HEK293 (cell line): ENCODE measurements at regions not wholly inside any gene's neighbourhood (a gene's known extent, or its start where the extent isn't known, plus 50 kb on each side); places are given as distances from the start of the nearest gene placed in this dataset.
"Not testable (repeated sequence)": the region's sequence is repeated elsewhere in the genome, so short reads cannot be mapped to it uniquely, and the experiment has no call there.

Source experiments
- CTCF ChIA-PET: fragments of 350-600 bp; formaldehyde crosslinking; extraction: SDS; loops from one replicate; lab custom pipeline; 2021; ENCODE audit warnings: antibody characterized with exemption; lab: Yijun Ruan, JAX
- POLR2A ChIA-PET: fragments of 300-600 bp; formaldehyde crosslinking; extraction: SDS; loops from one replicate; lab custom pipeline; 2020; ENCODE audit warnings: antibody characterized with exemption, inconsistent platforms; lab: Yijun Ruan, JAX
- H3K27ac ChIP-seq: fragments of 200-500 bp; sonication (Bioruptor generic); 2 replicates; pipeline ENCODE4 v1.5.1; 2014; ENCODE audit warnings: low read depth, low read length, control low read depth, inconsistent platforms; ENCODE audit errors: extremely low read depth
- H3K36me3 ChIP-seq, 2 experiments: fragments of 200-500 bp in 1 of 2; sonication (Bioruptor generic) in 1 of 2; 1 replicate in 1 of 2; 2 replicates in 1 of 2; pipeline ENCODE4 v1.5.1; 2014 to 2017; ENCODE audit warnings: inconsistent platforms in 2 of 2, low read length in 2 of 2; ENCODE audit not compliant: control insufficient read depth in 2 of 2, insufficient read depth in 1 of 2
- H3K4me1 ChIP-seq: fragments of 200-500 bp; sonication (Bioruptor generic); 2 replicates; pipeline ENCODE4 v1.5.1; 2014; ENCODE audit warnings: mild to moderate bottlenecking, low read length, inconsistent platforms; ENCODE audit not compliant: control insufficient read depth, insufficient read depth
- H3K4me3 ChIP-seq: 2 replicates; pipeline ENCODE4 v1.5.1; 2011; ENCODE audit warnings: low read depth, mild to moderate bottlenecking, control low read depth, low read length, moderate library complexity
- H3K9me3 ChIP-seq: fragments of 200-500 bp; sonication (Bioruptor generic); 2 replicates; pipeline ENCODE4 v1.5.1; 2014; ENCODE audit warnings: low read depth, low read length, inconsistent platforms; ENCODE audit not compliant: control insufficient read depth, insufficient read depth
- IKZF3 ChIP-seq: fragments of 450-650 bp; IDR thresholded peaks from 2 replicates; pipeline ENCODE4 v1.5.0; 2018; ENCODE audit warnings: missing biosample characterization, mild to moderate bottlenecking, missing genetic modification characterization, moderate library complexity
- MZF1 ChIP-seq: fragments of 450-650 bp; formaldehyde crosslinking; IDR thresholded peaks from 2 replicates; pipeline ENCODE4 v1.5.1; 2017; ENCODE audit warnings: missing biosample characterization, missing genetic modification characterization, borderline replicate concordance
- OSR2 ChIP-seq: fragments of 450-650 bp; formaldehyde crosslinking; IDR thresholded peaks from 2 replicates; pipeline ENCODE4 v1.5.1; 2016; ENCODE audit warnings: missing biosample characterization, missing genetic modification characterization
- SCRT2 ChIP-seq: fragments of 450-650 bp; formaldehyde crosslinking; IDR thresholded peaks from 2 replicates; pipeline ENCODE4 v1.5.1; 2016; ENCODE audit warnings: missing biosample characterization, missing genetic modification characterization
- TRIM28 ChIP-seq: IDR thresholded peaks from 2 replicates; pipeline ENCODE4 v1.6.1; 2011; ENCODE audit warnings: low read length, control low read depth, borderline replicate concordance
- WT1 ChIP-seq: fragments of 450-650 bp; formaldehyde crosslinking; IDR thresholded peaks from 2 replicates; pipeline ENCODE4 v1.5.1; 2016; ENCODE audit warnings: missing biosample characterization, missing genetic modification characterization
- ZFP41 ChIP-seq: fragments of 450-650 bp; formaldehyde crosslinking; IDR thresholded peaks from 2 replicates; pipeline ENCODE4 v1.5.1; 2016; ENCODE audit warnings: missing biosample characterization, missing genetic modification characterization, borderline replicate concordance
- ZIC2 ChIP-seq: fragments of 450-650 bp; formaldehyde crosslinking; IDR thresholded peaks from 2 replicates; pipeline ENCODE4 v1.5.1; 2016; ENCODE audit warnings: missing biosample characterization, missing genetic modification characterization
- ZNF121 ChIP-seq: fragments of 450-650 bp; formaldehyde crosslinking; IDR thresholded peaks from 2 replicates; pipeline ENCODE4 v1.5.1; 2016; ENCODE audit warnings: missing biosample characterization, missing genetic modification characterization
- ZNF140 ChIP-seq: fragments of 450-650 bp; formaldehyde crosslinking; IDR thresholded peaks from 2 replicates; pipeline ENCODE4 v1.5.1; 2016; ENCODE audit warnings: missing biosample characterization, missing genetic modification characterization
- ZNF174 ChIP-seq: fragments of 450-650 bp; formaldehyde crosslinking; IDR thresholded peaks from 2 replicates; pipeline ENCODE4 v1.5.0; 2017; ENCODE audit warnings: missing biosample characterization, mild to moderate bottlenecking, missing genetic modification characterization
- ZNF211 ChIP-seq: fragments of 450-650 bp; formaldehyde crosslinking; IDR thresholded peaks from 2 replicates; pipeline ENCODE4 v1.5.1; 2016; ENCODE audit warnings: low read depth, missing biosample characterization, missing genetic modification characterization
- ZNF221 ChIP-seq: fragments of 450-650 bp; formaldehyde crosslinking; IDR thresholded peaks from 2 replicates; pipeline ENCODE4 v1.5.1; 2017; ENCODE audit warnings: missing biosample characterization, missing genetic modification characterization, borderline replicate concordance
- ZNF48 ChIP-seq: fragments of 450-650 bp; formaldehyde crosslinking; IDR thresholded peaks from 2 replicates; pipeline ENCODE4 v1.5.1; 2016; ENCODE audit warnings: missing biosample characterization, missing genetic modification characterization
- ZNF560 ChIP-seq: fragments of 450-650 bp; formaldehyde crosslinking; IDR thresholded peaks from 2 replicates; pipeline ENCODE4 v1.5.1; 2017; ENCODE audit warnings: missing biosample characterization, missing genetic modification characterization, borderline replicate concordance
- ZNF624 ChIP-seq: fragments of 450-650 bp; formaldehyde crosslinking; IDR thresholded peaks from 2 replicates; pipeline ENCODE4 v1.5.1; 2017; ENCODE audit warnings: missing biosample characterization, missing genetic modification characterization
- ZNF660 ChIP-seq: fragments of 450-650 bp; IDR thresholded peaks from 2 replicates; pipeline ENCODE4 v1.5.1; 2018; ENCODE audit warnings: missing biosample characterization, mild to moderate bottlenecking, missing genetic modification characterization
- ZNF747 ChIP-seq: fragments of 450-650 bp; formaldehyde crosslinking; IDR thresholded peaks from 2 replicates; pipeline ENCODE4 v1.5.1; 2016; ENCODE audit warnings: missing biosample characterization, missing genetic modification characterization
- ZNF768 ChIP-seq: fragments of 450-650 bp; formaldehyde crosslinking; IDR thresholded peaks from 2 replicates; pipeline ENCODE4 v1.5.1; 2018; ENCODE audit warnings: missing biosample characterization, mild to moderate bottlenecking, missing genetic modification characterization
- ZNF830 ChIP-seq: fragments of 450-650 bp; IDR thresholded peaks from 2 replicates; pipeline ENCODE4 v1.5.0; 2018; ENCODE audit warnings: missing biosample characterization, missing genetic modification characterization, low read depth, mild to moderate bottlenecking, moderate library complexity
- ZNF843 ChIP-seq: fragments of 450-650 bp; formaldehyde crosslinking; IDR thresholded peaks from 2 replicates; pipeline ENCODE4 v1.5.1; 2016; ENCODE audit warnings: missing biosample characterization, missing genetic modification characterization
- TF ChIP-seq, protein P1 (sequence below): fragments of 450-650 bp; formaldehyde crosslinking; IDR thresholded peaks from 2 replicates; pipeline ENCODE4 v1.5.1; 2017; ENCODE audit warnings: missing biosample characterization, mild to moderate bottlenecking, missing genetic modification characterization, moderate library complexity
- TF ChIP-seq, protein P2 (sequence below): fragments of 450-650 bp; formaldehyde crosslinking; IDR thresholded peaks from 2 replicates; pipeline ENCODE4 v1.5.1; 2016; ENCODE audit warnings: missing biosample characterization, missing genetic modification characterization
- TF ChIP-seq, protein P3 (sequence below): fragments of 450-650 bp; formaldehyde crosslinking; IDR thresholded peaks from 2 replicates; pipeline ENCODE4 v1.5.1; 2016; ENCODE audit warnings: missing biosample characterization, missing genetic modification characterization
- TF ChIP-seq, protein P4 (sequence below): fragments of 450-650 bp; formaldehyde crosslinking; IDR thresholded peaks from 2 replicates; pipeline ENCODE4 v1.5.1; 2016; ENCODE audit warnings: missing biosample characterization, missing genetic modification characterization
- TF ChIP-seq, protein P5 (sequence below): fragments of 450-650 bp; formaldehyde crosslinking; IDR thresholded peaks from 2 replicates; pipeline ENCODE4; 2016; ENCODE audit warnings: missing biosample characterization, missing genetic modification characterization

DNA sequence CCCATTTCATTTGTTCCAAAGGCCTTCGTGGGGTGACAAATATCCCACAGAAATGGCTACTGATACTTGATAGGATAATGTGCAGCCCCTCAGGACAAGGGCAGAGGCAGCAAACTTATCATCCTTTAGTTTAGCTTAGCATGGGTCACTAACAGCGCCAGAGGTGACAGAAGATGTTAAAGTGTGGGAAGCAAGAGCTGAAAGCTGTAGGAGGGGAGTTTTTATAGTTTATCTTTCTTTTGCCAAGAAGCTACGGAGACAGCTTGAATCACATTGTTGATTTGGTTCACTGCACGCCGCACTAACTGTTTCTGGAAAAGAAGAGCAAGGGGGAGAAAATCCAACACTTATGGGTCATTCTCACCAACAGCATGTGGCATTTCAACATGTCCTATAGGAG, 773.9 kb upstream of the MMS22L start (continued):
- TF ChIP-seq, protein P1, sequence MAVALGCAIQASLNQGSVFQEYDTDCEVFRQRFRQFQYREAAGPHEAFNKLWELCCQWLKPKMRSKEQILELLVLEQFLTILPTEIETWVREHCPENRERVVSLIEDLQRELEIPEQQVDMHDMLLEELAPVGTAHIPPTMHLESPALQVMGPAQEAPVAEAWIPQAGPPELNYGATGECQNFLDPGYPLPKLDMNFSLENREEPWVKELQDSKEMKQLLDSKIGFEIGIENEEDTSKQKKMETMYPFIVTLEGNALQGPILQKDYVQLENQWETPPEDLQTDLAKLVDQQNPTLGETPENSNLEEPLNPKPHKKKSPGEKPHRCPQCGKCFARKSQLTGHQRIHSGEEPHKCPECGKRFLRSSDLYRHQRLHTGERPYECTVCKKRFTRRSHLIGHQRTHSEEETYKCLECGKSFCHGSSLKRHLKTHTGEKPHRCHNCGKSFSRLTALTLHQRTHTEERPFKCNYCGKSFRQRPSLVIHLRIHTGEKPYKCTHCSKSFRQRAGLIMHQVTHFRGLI (tag by site-specific recombination): no peak
- TF ChIP-seq, protein P2, sequence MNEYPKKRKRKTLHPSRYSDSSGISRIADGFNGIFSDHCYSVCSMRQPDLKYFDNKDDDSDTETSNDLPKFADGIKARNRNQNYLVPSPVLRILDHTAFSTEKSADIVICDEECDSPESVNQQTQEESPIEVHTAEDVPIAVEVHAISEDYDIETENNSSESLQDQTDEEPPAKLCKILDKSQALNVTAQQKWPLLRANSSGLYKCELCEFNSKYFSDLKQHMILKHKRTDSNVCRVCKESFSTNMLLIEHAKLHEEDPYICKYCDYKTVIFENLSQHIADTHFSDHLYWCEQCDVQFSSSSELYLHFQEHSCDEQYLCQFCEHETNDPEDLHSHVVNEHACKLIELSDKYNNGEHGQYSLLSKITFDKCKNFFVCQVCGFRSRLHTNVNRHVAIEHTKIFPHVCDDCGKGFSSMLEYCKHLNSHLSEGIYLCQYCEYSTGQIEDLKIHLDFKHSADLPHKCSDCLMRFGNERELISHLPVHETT (tag by site-specific recombination): no peak
- TF ChIP-seq IKZF3 (tag by site-specific recombination): no peak

DNA sequence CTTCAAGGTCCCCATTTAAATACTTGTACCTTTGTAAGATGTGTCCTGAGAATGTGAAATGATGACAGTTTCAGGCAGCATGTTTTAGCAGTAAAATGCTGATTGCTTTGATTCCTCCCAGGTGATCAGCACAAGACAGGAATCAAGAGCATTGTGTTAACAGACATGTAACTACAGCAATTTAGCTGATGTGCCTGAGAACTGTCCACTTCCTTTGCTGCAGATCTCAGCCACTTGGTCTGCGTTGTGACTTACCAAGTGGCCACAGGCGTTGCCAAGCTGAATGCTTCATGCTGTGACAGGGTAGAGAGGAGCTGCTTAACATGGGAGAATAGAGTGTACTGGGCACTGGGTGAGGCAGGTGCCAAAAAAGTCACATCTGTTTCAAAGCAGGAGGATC, 767.0 kb upstream of the POU3F2 start:
- no peak overlapping the region for H3K4me3 ChIP-seq
- CTCF ChIA-PET: interaction anchor here (0.6 kb wide), 2 partner anchors 114 to 784 kb away, joined by 3 read pairs; no protein-coding TSS in a partner anchor
- no peaks in the 10 kb centered on the region for H3K9me3 ChIP-seq
- no peaks in the 10 kb centered on the region for H3K36me3 ChIP-seq
- TF ChIP-seq ZNF830 (tag by site-specific recombination) (no peak), ZNF121 (no peak), WT1 (tag by site-specific recombination) (no peak), ZNF660 (tag by site-specific recombination) (no peak), ZNF211 (tag by site-specific recombination) (no peak), TRIM28 (no peak), ZNF48 (no peak), ZFP41 (tag by site-specific recombination) (no peak), ZNF624 (tag by site-specific recombination) (no peak), ZNF140 (tag by site-specific recombination) (no peak), IKZF3 (tag by site-specific recombination) (no peak), ZNF768 (no peak), ZNF221 (tag by site-specific recombination) (no peak), ZNF560 (no peak)
- TF ChIP-seq, protein P3, sequence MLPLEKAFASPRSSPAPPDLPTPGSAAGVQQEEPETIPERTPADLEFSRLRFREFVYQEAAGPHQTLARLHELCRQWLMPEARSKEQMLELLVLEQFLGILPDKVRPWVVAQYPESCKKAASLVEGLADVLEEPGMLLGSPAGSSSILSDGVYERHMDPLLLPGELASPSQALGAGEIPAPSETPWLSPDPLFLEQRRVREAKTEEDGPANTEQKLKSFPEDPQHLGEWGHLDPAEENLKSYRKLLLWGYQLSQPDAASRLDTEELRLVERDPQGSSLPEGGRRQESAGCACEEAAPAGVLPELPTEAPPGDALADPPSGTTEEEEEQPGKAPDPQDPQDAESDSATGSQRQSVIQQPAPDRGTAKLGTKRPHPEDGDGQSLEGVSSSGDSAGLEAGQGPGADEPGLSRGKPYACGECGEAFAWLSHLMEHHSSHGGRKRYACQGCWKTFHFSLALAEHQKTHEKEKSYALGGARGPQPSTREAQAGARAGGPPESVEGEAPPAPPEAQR (tag by site-specific recombination): no peak
- TF ChIP-seq, all 188 proteins: peak for 0
- Histone ChIP-seq H3K27ac (no peak overlapping the region), H3K4me1 (no peaks in the 10 kb centered on the region)
- POLR2A ChIA-PET: no interaction called here

DNA sequence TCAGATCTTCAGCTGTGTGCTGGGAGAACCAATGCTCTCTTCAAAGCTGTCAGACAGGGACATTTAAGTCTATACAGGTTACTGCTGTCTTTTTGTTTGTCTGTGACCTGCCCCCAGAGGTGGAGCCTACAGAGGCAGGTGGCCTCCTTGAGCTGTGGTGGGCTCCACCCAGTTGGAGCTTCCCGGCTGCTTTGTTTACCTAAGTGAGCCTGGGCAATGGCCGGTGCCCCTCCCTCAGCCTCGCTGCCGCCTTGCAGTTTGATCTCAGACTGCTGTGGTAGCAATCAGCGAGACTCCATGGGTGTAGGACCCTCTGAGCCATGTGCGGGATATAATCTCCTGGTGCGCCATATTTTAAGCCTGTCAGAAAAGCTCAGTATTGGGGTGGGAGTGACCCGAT, 745.8 kb upstream of the POU3F2 start:
- POLR2A ChIA-PET, H3K4me1 ChIP-seq, H3K9me3 ChIP-seq, CTCF ChIA-PET, H3K27ac ChIP-seq, H3K36me3 ChIP-seq, H3K4me3 ChIP-seq: not testable (repeated sequence)

DNA sequence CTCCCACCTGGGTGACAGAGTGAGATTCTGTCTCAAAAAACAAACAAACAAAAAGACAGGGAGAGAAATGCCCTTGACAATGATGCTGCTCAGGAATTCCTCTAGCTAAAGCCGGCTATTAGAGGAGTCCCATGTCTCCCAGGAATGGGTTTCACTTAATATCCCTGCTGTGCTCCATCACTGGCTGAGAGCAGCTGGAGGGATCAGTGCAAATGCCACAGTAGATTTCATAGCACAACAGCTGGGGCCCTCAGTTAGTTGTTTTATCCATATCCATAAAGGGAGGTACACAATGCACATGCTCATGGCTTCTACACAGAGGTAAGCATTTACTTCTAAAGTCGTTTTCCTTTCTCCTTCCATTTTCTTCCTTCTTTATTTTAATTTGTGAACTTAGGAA, 742.0 kb upstream of the POU3F2 start:
- ChIA-PET POLR2A (no interaction called here), CTCF (no interaction called here)
- Histone ChIP-seq H3K36me3 (no peaks in the 10 kb centered on the region), H3K9me3 (no peaks in the 10 kb centered on the region), H3K4me1 (no peaks in the 10 kb centered on the region), H3K27ac (no peak overlapping the region), H3K4me3 (no peak overlapping the region)
- no peak for TF ChIP-seq ZNF747
- TF ChIP-seq ZNF843 (tag by site-specific recombination): no peak
- no peak for TF ChIP-seq OSR2 (tag by site-specific recombination)
- no peak for TF ChIP-seq WT1 (tag by site-specific recombination)
- TF ChIP-seq, protein P4, sequence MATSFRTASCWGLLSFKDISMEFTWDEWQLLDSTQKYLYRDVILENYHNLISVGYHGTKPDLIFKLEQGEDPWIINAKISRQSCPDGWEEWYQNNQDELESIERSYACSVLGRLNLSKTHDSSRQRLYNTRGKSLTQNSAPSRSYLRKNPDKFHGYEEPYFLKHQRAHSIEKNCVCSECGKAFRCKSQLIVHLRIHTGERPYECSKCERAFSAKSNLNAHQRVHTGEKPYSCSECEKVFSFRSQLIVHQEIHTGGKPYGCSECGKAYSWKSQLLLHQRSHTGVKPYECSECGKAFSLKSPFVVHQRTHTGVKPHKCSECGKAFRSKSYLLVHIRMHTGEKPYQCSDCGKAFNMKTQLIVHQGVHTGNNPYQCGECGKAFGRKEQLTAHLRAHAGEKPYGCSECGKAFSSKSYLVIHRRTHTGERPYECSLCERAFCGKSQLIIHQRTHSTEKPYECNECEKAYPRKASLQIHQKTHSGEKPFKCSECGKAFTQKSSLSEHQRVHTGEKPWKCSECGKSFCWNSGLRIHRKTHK: no peak
- no peak for TF ChIP-seq ZNF174 (tag by site-specific recombination)
- no peak for TF ChIP-seq ZIC2 (tag by site-specific recombination)
- TF ChIP-seq, protein P5, sequence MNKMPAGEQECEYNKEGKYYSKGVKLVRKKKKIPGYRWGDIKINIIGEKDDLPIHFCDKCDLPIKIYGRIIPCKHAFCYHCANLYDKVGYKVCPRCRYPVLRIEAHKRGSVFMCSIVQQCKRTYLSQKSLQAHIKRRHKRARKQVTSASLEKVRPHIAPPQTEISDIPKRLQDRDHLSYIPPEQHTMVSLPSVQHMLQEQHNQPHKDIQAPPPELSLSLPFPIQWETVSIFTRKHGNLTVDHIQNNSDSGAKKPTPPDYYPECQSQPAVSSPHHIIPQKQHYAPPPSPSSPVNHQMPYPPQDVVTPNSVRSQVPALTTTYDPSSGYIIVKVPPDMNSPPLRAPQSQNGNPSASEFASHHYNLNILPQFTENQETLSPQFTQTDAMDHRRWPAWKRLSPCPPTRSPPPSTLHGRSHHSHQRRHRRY (tag by site-specific recombination): no peak
- no peak for TF ChIP-seq MZF1 (tag by site-specific recombination)
- no peak for TF ChIP-seq SCRT2 (tag by site-specific recombination)
